NCI-H187 treated with DMSO at 0.1 percent for 48 hours (cell line): ENCODE measurements at regions not wholly inside any gene's neighbourhood (a gene's known extent, or its start where the extent isn't known, plus 50 kb on each side); places are given as distances from the start of the nearest gene placed in this dataset.

Experiments used
- DNase-seq: peaks from one replicate; lab custom pipeline; 2025; lab: John Stamatoyannopoulos, UW

DNA sequence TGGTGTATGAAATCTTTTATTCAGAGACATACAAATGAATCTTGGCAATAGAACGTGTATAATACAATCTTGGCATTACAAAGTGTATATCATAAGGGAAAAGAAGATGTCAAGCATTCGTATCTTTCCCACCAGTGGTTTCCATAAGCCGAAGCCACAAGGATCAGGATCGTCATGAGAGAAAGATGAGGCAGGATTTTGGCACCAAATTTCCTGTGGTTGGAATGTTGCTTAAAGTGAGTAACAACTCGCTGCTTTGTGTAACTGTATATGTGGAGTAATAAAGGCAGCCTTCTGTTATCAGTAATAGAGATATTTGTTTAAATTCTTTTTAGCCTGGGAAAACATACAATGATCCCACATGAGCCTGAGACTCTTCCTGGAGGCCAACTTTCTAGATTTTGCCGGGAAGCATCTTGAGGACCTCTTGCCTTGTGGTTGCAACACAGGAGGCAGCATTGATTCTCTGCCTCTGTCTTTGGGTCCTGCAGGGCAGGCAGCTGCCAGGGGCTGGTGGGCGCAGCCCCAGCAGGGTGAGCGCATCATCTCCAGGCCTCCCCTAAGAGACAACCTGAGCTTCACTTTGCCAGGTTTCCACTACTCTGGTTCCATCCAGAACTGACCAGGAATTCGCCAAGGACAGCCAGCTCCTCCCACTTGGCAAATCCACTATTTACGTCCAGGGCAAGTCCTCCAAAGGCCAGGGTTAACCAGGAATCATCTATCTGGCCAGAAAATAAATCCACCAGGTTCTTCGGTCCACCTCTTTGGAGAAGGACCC, 230.9 kb upstream of the SULF2 start:
- no peak for DNase-seq

GRCh38 chr20:48015141-48015910, 230.0 kb upstream of the SULF2 start:
- no peak for DNase-seq

DNA sequence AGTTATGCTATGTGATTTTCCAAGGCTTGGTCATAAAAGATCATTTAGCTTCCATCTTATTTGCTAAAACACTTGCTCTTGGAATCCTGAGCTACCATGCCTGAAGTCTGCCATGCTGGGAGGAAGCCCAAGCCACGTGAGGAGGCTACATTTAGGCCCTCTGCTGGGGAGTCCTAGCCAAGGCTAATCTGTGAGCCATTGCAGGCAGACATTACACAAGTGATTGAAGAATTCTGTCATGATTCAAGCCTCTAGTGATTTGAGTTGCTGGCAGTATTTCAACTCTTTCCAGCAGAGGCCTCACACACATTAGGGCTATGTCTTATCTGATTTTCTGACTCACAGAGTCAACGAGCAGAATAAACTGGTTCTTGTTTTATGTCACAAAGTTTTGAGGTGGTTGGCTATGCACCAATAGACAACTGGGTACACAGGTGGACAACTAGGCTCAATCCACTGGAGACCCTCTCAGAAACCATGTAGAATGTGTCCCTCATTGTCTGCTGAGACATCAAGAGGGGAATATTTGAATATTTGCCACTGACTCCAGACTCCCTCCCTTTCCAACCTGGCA, 227.2 kb upstream of the SULF2 start:
- DNase-seq = no peak

DNA sequence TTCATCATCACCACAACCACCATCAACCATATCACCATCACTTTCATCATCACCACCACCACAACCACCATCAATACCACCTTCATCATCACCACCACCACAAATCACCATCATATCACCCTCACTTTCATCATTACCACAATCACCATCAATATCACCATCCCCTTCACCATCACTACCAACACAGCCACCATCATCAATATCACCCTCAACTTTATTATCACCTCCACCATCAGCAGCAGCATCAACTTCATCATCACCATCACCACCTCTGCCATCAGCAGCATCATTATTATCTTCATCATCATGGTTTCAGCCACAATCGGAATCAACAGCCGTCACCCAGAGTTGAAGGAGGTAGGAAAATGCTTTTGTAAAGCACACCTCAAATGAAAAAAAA, 225.7 kb upstream of the SULF2 start:
- DNase-seq = no peak

DNA sequence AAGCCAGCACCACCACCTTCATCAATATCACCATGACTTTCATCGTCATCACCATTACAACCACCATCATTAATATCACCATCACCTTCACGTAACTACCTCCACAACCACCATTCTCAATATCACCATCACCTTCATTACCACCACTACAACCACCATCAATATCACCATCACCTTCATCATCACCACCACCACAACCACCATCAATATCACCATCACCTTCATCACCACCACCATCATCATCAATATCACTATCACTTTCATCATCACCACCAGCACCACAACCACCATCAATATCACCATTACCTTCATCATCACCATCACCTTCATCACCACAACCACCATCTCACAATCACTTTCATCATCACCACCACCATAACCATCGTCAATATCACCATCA, 225.3 kb upstream of the SULF2 start:
- no peak for DNase-seq

- no peak for DNase-seq
These were observed 223.7 kb upstream of the SULF2 start for GRCh38 chr20:48008850-48009515.

- no peak for DNase-seq
These were observed 222.1 kb upstream of the SULF2 start for GRCh38 chr20:48007351-48007750.

DNA sequence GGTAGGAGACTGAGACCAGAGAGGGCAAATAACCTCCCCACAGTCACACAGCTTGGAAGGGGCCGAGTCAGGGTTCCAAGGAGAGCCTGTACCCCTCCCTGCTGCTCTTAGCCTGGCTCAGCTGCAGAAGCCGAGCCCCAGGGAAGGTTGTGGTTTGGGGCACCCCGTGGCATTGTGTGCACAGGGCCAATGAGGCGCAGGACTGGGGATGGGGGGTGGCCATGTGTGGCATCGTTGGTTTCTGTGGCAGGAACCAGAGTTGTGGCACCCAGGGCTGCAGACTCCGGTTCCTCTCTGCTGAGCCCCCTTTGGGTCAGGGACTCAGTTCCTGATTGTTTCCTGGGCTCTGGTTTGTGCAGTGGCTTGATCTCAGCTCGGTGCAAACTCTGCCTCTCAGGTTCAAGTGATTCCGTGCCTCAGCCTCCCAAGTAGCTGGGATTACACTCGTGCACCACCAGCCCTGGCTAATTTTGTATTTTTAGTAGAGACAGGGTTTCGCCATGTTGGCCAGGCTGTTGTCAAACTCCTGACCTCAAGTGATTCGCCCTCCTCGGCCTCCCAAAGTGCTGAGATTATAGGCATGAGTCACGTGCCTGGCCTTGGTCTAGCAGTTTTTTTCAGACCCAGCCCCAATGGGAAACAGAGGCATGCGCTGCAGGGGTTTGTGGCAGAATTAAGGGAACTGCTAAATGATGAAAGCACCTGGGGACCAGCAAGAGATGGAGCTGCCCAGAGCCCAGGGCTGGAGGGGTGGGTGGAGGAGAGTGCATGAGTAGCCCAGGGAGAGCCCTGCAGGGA, 221.0 kb upstream of the SULF2 start:
- no peak for DNase-seq

- DNase-seq = no peak
These were observed 217.7 kb upstream of the SULF2 start for GRCh38 chr20:48003021-48003420.

DNA sequence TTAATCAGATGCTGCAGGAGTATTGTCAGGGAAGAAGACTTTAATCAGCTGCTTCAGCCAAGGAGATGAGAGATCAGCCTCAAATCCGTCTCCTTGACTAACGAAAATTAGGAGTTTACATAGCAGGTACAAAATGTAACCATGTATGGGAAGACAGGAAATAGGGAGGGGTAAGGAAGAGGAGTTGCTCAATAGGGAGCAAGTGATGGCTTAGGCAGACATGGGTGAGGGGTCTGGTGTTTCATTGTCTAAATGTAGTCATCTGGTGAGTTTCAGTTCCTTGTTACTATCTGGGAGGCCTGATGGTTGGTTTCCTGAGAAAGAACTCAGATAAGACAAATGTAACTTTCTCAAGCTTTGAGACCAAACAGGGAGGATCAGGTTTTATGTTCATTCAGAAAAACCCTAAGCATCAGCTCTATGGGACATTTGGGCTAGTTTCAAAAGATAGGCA, 217.3 kb upstream of the SULF2 start:
- no peak for DNase-seq

GRCh38 chr20:47999166-47999565, 213.9 kb upstream of the SULF2 start:
- no peak for DNase-seq

GRCh38 chr20:47998736-47999135, 213.5 kb upstream of the SULF2 start:
- DNase-seq = no peak

DNA sequence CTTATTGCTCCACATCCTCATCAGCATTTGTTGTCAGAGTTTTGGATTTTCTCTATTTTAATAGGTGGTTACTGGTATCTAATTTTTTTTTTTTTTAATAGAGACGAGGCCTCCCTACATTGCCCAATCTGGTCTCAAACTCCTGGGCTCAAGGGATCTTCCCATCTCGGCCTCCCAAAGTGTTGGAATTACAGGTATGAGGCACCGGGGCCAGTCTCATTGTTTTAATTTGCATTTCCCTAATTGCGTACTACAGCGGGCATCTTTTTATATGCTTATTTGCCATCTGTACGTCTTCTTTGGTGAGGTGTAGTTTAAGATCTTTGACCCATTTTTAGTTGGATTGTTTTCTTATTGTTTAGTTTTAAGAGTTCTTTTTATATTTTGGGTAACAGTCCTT, 210.4 kb upstream of the SULF2 start:
- DNase-seq = no peak

DNA sequence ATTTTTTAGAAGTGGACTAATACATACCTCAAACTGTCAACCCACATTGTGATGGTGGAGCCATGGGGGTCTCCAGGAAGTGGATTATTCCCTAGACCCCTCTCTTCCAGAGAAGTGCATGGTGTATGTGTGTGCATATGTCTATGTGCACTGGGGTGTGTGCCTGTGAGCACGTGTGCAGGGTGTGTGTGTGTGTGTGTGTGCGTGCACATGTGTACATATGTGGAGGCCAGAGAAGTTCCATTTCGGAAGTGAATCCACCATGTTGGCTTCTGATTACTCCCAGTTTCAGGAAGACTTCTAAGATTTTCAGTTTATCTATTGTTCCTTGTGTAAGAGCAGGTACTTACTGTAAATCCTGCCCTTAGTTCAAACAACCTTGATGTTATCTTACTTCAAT, 208.5 kb upstream of the SULF2 start:
- DNase-seq = no peak

- DNase-seq = no peak
These were observed 207.9 kb upstream of the SULF2 start for GRCh38 chr20:47993035-47993755.

GRCh38 chr20:47991875-47992488, 206.7 kb upstream of the SULF2 start:
- peak; percentile 90 for DNase-seq

- DNase-seq = no peak
These were observed 205.3 kb upstream of the SULF2 start for GRCh38 chr20:47990507-47991150.

- no peak for DNase-seq
These were observed 204.7 kb upstream of the SULF2 start for GRCh38 chr20:47989957-47990356.

DNA sequence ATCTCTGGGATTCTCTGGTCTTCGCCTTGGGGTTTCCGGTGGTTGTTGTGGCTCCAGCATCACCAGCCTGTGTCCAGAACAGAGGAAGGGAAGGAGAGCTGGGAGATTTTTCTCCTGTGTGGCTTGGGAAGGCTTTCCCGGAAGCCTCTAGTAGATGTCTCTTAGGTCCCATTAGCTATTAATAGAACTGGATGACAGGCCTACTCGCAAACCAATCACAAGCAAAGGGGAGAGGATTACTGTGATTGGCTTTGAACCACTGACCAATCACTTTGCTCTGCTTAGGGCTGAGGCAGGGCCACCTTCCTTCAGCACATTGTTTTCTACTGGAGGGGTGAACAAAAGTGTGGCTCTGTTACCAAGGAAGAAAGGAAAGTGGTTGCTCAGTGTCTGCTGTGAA, 203.4 kb upstream of the SULF2 start:
- DNase-seq = no peak
